HepG2 (cell line): ENCODE measurements at regions not wholly inside any gene's neighbourhood (a gene's known extent, or its start where the extent isn't known, plus 50 kb on each side); places are given as distances from the start of the nearest gene placed in this dataset.

Source experiments
- ATAC-seq: fragments of 200-7000 bp; cut with Tn5 transposase; 3 replicates; pipeline ENCODE4 v1.9.1; 2020; ENCODE audit warnings: mild to moderate bottlenecking, moderate library complexity
- BruUV-seq: library from RNA; stranded (reverse); fragments of 400-500 nt; replicated peaks from 2 replicates; lab custom pipeline; 2021; lab: Mats Ljungman, UMichigan
- CTCF ChIA-PET: fragments of 300-600 bp; formaldehyde crosslinking; extraction: SDS; loops from one replicate; lab custom pipeline; 2021; ENCODE audit warnings: low total read pairs, inconsistent platforms, low intra/inter-chr PET ratio; lab: Yijun Ruan, JAX
- POLR2A ChIA-PET: fragments of 350-600 bp; sonication (Branson Sonifier 250); formaldehyde crosslinking; loops from one replicate; lab custom pipeline; 2020; ENCODE audit warnings: antibody characterized with exemption, inconsistent platforms; lab: Yijun Ruan, JAX
- DNase-seq: peaks from one replicate; pipeline ENCODE4 v3.0.0-alpha.2; 2015; ENCODE audit warnings: low spot score
- FAIRE-seq: peaks from 3 replicates; lab custom pipeline; 2011; peaks lifted over from hg19 to GRCh38; lab: Jason Lieb, UNC
- H2AFZ ChIP-seq: one replicate; pipeline ENCODE4 v1.6.1; 2011; ENCODE audit warnings: low read length, inconsistent platforms
- H3K27ac ChIP-seq: fragments of 300-600 bp; 3 replicates; pipeline ENCODE4 v1.8.0; 2011; ENCODE audit warnings: mixed run types, mild to moderate bottlenecking, mixed read lengths, low read length, inconsistent platforms; ENCODE audit not compliant: insufficient read depth; ENCODE audit errors: extremely low read length
- H3K27me3 ChIP-seq, 2 experiments: fragments of 200-600 bp in 1 of 2; 2 replicates in 1 of 2; 3 replicates in 1 of 2; pipeline versions ENCODE4 v1.6.0 to v1.8.0; 2011; ENCODE audit warnings: low read length in 2 of 2, mild to moderate bottlenecking in 2 of 2, moderate library complexity in 2 of 2, inconsistent platforms in 1 of 2; ENCODE audit not compliant: insufficient read depth in 2 of 2, control insufficient read depth in 1 of 2
- H3K36me3 ChIP-seq, 2 experiments: fragments of 200-600 bp in 1 of 2; replicated peaks in 1 of 2; 2 replicates in 1 of 2; 3 replicates in 1 of 2; pipeline versions ENCODE4 v1.5.1 to v1.8.0; 2011; ENCODE audit warnings: low read length in 2 of 2, inconsistent platforms in 1 of 2; ENCODE audit not compliant: insufficient read depth in 2 of 2, control insufficient read depth in 1 of 2
- H3K4me1 ChIP-seq: 2 replicates; pipeline ENCODE4 v1.5.1; 2012; ENCODE audit warnings: low read length, inconsistent platforms; ENCODE audit not compliant: insufficient read depth
- H3K4me2 ChIP-seq: 2 replicates; pipeline ENCODE4 v1.6.0; 2011; ENCODE audit warnings: low read depth, low read length, inconsistent platforms
- H3K4me3 ChIP-seq, 3 experiments: fragments of 200-600 bp in 1 of 3; sonication (generic), shearing (Covaris generic) in 1 of 3; replicated peaks in 1 of 3; 2 replicates each; pipeline ENCODE4 v1.5.1; 2011 to 2016; ENCODE audit warnings: low read length in 3 of 3, inconsistent platforms in 2 of 3, low read depth in 2 of 3, mild to moderate bottlenecking in 2 of 3, control low read depth in 1 of 3, mixed read lengths in 1 of 3; ENCODE audit not compliant: insufficient read depth in 1 of 3
- H3K79me2 ChIP-seq: one replicate; pipeline ENCODE4 v1.6.1; 2011; ENCODE audit warnings: low read length, inconsistent platforms; ENCODE audit not compliant: insufficient read depth
- H3K9ac ChIP-seq: 2 replicates; pipeline ENCODE4 v1.6.0; 2011; ENCODE audit warnings: mild to moderate bottlenecking, low read depth, low read length, inconsistent platforms; ENCODE audit not compliant: insufficient read depth
- H3K9me3 ChIP-seq: 2 replicates; pipeline ENCODE4 v1.5.1; 2012; ENCODE audit warnings: mild to moderate bottlenecking, low read length
- H4K20me1 ChIP-seq: 2 replicates; pipeline ENCODE4 v1.6.0; 2011; ENCODE audit warnings: inconsistent platforms, mild to moderate bottlenecking, low read length, moderate library complexity; ENCODE audit not compliant: insufficient read depth
- AGO1 ChIP-seq: fragments of 200-400 bp; formaldehyde crosslinking; IDR thresholded peaks from 2 replicates; pipeline ENCODE4 v1.6.1; 2017; ENCODE audit warnings: mild to moderate bottlenecking, low read depth, low read length, moderate library complexity; ENCODE audit not compliant: poor library complexity, severe bottlenecking
- ISL2 ChIP-seq: sonication (generic); formaldehyde crosslinking; IDR thresholded peaks from 2 replicates; pipeline ENCODE4 v1.5.0; 2020; ENCODE audit warnings: missing genetic modification reagents
- JUND ChIP-seq: sonication (generic); formaldehyde crosslinking; IDR thresholded peaks from 2 replicates; pipeline ENCODE4 v1.8.0; 2022; ENCODE audit warnings: mild to moderate bottlenecking, missing genetic modification reagents
- NCOA2 ChIP-seq: sonication (generic); formaldehyde crosslinking; IDR thresholded peaks from 2 replicates; pipeline ENCODE4 v1.8.0; 2022; ENCODE audit warnings: inconsistent platforms
- PAX8 ChIP-seq: sonication (generic); formaldehyde crosslinking; IDR thresholded peaks from 2 replicates; pipeline ENCODE4 v1.8.0; 2022; ENCODE audit warnings: mild to moderate bottlenecking, missing genetic modification reagents, borderline replicate concordance
- PRPF4 ChIP-seq: fragments of 200-400 bp; formaldehyde crosslinking; IDR thresholded peaks from 2 replicates; pipeline ENCODE4 v1.6.1; 2016; ENCODE audit warnings: low read length, low read depth; ENCODE audit not compliant: poor library complexity, severe bottlenecking
- RNF2 ChIP-seq: fragments of 450-650 bp; conservative IDR thresholded peaks from 2 replicates; pipeline ENCODE4 v1.6.1; 2016; ENCODE audit warnings: low read depth
- RORA ChIP-seq: sonication (generic); formaldehyde crosslinking; IDR thresholded peaks from 2 replicates; pipeline ENCODE4 v1.5.0; 2020; ENCODE audit warnings: mild to moderate bottlenecking, missing genetic modification reagents, moderate library complexity
- SNAI1 ChIP-seq: sonication (generic); formaldehyde crosslinking; IDR thresholded peaks from 2 replicates; pipeline ENCODE4 v1.5.0; 2020; ENCODE audit warnings: mild to moderate bottlenecking, missing genetic modification reagents, borderline replicate concordance
- SSRP1 ChIP-seq: IDR thresholded peaks from 2 replicates; pipeline ENCODE4 v1.6.1; 2016; ENCODE audit warnings: control low read depth
- TAF1 ChIP-seq: sonication (generic); formaldehyde crosslinking; IDR thresholded peaks from 2 replicates; pipeline ENCODE4 v1.4.0; 2020; ENCODE audit warnings: missing genetic modification reagents
- ZBTB21 ChIP-seq: sonication (generic); formaldehyde crosslinking; IDR thresholded peaks from 2 replicates; pipeline ENCODE4 v1.4.0; 2020; ENCODE audit warnings: missing genetic modification reagents
- ZFP1 ChIP-seq: IDR thresholded peaks from 2 replicates; pipeline ENCODE4 v1.6.1; 2016
- ZFP41 ChIP-seq: sonication (generic); formaldehyde crosslinking; IDR thresholded peaks from 2 replicates; pipeline ENCODE4 v1.4.0; 2020; ENCODE audit warnings: mild to moderate bottlenecking, missing genetic modification reagents, borderline replicate concordance
- ZFP62 ChIP-seq: sonication (generic); formaldehyde crosslinking; IDR thresholded peaks from 2 replicates; pipeline ENCODE4 v1.4.0; 2020; ENCODE audit warnings: missing genetic modification reagents
- ZNF18 ChIP-seq: sonication (generic); formaldehyde crosslinking; IDR thresholded peaks from 2 replicates; pipeline ENCODE4 v1.8.0; 2022; ENCODE audit warnings: mild to moderate bottlenecking, missing genetic modification reagents; ENCODE audit not compliant: insufficient replicate concordance
- ZNF264 ChIP-seq: sonication (generic); formaldehyde crosslinking; IDR thresholded peaks from 2 replicates; pipeline ENCODE4 v1.4.0; 2020; ENCODE audit warnings: missing genetic modification reagents
- ZNF546 ChIP-seq: sonication (generic); formaldehyde crosslinking; conservative IDR thresholded peaks from 2 replicates; pipeline ENCODE4 v1.8.1; 2023; ENCODE audit warnings: mild to moderate bottlenecking, missing genetic modification reagents
- ZNF678 ChIP-seq: sonication (generic); formaldehyde crosslinking; IDR thresholded peaks from 2 replicates; pipeline ENCODE4 v1.4.0; 2020; ENCODE audit warnings: mild to moderate bottlenecking, missing genetic modification reagents
- ZNF724P ChIP-seq: sonication (generic); formaldehyde crosslinking; IDR thresholded peaks from 2 replicates; pipeline ENCODE4 v1.8.0; 2022; ENCODE audit warnings: missing genetic modification reagents, borderline replicate concordance
- WGBS: methylation state at CpG from one replicate; pipeline ENCODE4 v1.1.6; 2017; ENCODE audit warnings: low lambda C conversion rate; 5-methylcytosine and 5-hydroxymethylcytosine counted together
- in situ Hi-C: cut with HindIII; loops from 2 replicates; pipeline ENCODE4 v1.10.0; 2017; ENCODE audit warnings: low pct_unique_long_range_greater_than_20kb; ENCODE audit not compliant: extremely low pct_ligation_motif_present
- intact Hi-C: fragments of 100-400 bp; cut with micrococcal nuclease; formaldehyde crosslinking; loops from one replicate; pipeline ENCODE4 v1.10.0; 2022; ENCODE audit not compliant: unreplicated experiment

GRCh38 chr4:31125061-31125460 is 404.9 kb downstream of the PCDH7 start:
- WGBS: 0% methylated on average over 1 of the region's 1 CpG
- H3K4me2 ChIP-seq: no peak overlapping the region

More at GRCh38 chr4:31125061-31125460, 404.9 kb downstream of the PCDH7 start:
- TF ChIP-seq ZBTB21 (no peak), SNAI1 (CRISPR knock-in tag) (no peak), ZFP41 (no peak), NCOA2 (CRISPR knock-in tag) (no peak), PAX8 (no peak), JUND (CRISPR knock-in tag) (no peak), ZFP1 (CRISPR knock-in tag) (no peak), RNF2 (no peak), ZNF678 (CRISPR knock-in tag) (no peak), ZNF546 (CRISPR knock-in tag) (no peak), ZNF264 (CRISPR knock-in tag) (no peak), ZFP62 (CRISPR knock-in tag) (no peak), RORA (CRISPR knock-in tag) (no peak), ZNF18 (CRISPR knock-in tag) (no peak), ISL2 (CRISPR knock-in tag) (no peak), PRPF4 (no peak), TAF1 (CRISPR knock-in tag) (no peak), AGO1 (no peak), ZNF724P (CRISPR knock-in tag) (no peak), SSRP1 (no peak)
- no TSS peak for BruUV-seq
- no peaks in the 10 kb centered on the region for H3K79me2 ChIP-seq
- in situ Hi-C loops: no loop called here
- DNase-seq (no peak), ATAC-seq (no peak), FAIRE-seq (no peak)
- H4K20me1 ChIP-seq: no peaks in the 10 kb centered on the region
- ChIA-PET CTCF (no interaction called here), POLR2A (no interaction called here)
- no peak overlapping the region for H3K4me3 ChIP-seq
- intact Hi-C loops: no loop called here
- no peaks in the 10 kb centered on the region for H3K36me3 ChIP-seq
- H3K9me3 ChIP-seq: no peaks in the 10 kb centered on the region
- H3K27me3 ChIP-seq: no peaks in the 10 kb centered on the region; a peak in 1 of 5 replicates
- H3K27ac ChIP-seq: no peak overlapping the region
- no peaks in the 10 kb centered on the region for H3K4me1 ChIP-seq
- no peak overlapping the region for H3K9ac ChIP-seq
- H2AFZ ChIP-seq: no peak overlapping the region
